Hippocampal formation (tissue), 2 donors: ENCODE measurements at regions not wholly inside any gene's neighbourhood (a gene's known extent, or its start where the extent isn't known, plus 50 kb on each side); places are given as distances from the start of the nearest gene placed in this dataset.

Source experiments
- DNase-seq, 2 donors: peaks; one replicate each; lab custom pipeline; 2025; lab: John Stamatoyannopoulos, UW

- DNase-seq: no peak
Observed at GRCh38 chr4:138749303-138749702, 266.3 kb upstream of the NOCT start.

DNA sequence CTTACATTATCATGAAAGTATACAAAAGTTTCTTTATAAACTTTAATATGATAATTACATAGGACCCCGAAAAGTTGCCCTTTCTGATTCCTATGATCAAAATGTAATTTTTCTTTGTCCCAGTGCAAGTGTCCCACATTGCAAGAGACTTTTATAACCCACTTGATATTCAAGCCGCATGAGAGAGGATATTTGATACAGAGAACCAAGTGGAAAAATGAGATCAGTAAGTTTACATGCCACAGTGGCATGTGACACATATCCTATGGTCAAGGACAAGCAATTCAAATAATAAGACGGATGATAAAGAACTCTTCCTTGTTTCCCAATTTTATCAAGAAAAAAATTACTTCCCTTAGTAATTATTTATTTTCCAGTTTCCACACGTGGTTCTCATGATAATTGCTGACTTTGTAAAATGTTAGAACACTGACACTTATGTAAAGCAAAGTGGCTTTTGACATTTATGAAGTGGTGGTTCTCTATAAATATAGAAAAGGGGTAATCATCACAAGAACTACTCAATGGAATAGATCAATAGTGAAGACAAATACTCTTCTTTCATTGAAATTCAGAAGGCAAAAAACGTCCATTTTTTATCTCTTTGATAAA is 273.7 kb upstream of the NOCT start:
- DNase-seq: no peak

DNA sequence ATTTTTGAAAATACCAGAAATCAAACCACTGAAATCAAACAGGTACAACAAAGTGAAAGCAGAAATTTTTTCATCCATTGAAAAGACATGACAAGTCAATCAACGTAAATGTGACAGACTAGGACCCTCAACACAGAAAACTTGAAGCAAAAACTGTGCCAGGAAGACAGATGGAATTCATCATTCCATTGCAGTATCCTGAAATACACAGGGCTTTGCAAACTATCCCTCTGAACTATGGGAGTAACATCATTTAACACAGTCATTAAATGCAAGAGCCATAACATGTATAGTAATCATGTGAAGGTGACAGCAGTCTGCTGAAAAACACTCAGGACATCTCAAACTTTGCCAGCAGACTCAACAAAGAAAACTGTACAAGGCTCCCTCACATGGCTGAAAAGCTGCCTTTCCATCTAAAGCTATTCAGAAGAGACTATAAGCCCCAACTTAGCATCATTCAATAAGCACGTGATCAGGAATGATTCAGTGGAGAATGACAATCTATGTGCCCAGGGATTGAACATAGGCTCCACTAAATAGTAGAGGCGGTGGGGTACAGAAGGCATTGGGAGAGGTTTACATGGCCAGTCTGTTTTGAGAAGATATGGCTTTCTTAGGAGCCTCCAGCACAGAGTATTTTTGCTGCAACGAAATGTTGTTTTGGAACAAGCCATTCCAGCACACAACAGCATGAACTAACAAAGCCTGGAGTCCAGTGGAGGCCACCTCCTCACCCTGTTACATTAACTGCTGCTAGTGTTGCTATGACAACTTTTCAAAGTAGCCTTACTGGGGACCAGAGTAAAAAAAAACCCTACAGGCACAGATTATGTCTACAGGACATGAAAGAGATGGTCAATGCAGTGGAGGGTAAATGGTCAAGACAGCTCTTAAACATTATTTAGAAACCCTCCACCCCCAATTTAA is 274.5 kb upstream of the NOCT start:
- DNase-seq: no peak

DNA sequence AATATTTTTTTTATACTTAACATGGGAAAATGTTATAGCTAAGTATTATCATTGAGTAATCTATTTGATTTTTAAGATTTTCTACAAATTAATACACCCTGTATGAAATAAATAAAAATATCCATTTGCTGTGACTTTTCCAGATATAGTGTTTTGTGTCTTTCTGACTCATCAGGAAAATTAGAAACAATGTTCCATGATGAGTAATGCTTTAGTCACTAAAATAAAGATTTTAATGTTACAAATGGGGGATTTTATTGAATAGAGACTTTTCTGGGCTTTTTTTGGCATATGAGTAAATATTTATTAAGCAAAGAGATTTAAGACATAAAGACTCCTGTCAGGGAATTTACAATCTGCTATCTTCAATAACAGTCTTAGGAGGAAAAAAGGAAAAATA is 279.2 kb upstream of the NOCT start:
- DNase-seq: no peak

DNA sequence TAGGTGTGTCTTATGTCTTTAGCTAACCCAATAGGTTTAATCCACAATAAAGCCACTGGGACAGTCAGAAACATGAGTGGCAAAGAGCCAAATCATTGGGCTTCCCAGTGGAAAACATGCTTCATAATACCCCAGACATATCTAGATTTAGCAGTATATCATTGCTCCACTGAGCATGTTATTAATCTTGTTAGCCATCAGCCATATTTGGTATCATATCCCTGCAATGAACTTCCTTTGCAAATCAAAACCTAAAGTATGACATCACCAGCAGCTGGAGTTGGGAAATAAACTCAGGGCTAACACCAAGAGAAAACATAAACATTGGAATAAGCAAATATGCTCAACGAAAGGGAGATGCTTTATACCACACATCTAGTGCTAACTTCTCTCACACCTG is 280.8 kb upstream of the NOCT start:
- no peak for DNase-seq

GRCh38 chr4:138728566-138728965 is 287.0 kb upstream of the NOCT start:
- no peak for DNase-seq

DNA sequence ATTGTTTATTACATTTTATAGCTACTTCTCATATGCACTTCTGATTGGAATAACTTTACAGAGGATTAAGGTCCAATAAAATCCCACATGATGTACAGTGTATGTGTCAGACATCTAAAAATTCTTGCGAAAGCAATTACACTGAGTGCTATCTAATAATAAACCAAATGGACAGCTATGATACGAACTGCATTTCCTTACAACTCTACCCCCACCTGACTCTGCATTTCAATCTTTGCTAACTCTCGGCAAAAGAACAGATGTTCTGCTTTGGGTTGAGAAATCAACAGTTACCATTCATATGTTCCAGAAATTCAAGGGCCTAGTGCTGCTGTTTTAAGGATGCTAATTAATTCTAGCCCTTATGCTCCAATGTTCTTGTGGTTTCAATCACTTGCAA is 287.9 kb upstream of the NOCT start:
- DNase-seq: no peak

DNA sequence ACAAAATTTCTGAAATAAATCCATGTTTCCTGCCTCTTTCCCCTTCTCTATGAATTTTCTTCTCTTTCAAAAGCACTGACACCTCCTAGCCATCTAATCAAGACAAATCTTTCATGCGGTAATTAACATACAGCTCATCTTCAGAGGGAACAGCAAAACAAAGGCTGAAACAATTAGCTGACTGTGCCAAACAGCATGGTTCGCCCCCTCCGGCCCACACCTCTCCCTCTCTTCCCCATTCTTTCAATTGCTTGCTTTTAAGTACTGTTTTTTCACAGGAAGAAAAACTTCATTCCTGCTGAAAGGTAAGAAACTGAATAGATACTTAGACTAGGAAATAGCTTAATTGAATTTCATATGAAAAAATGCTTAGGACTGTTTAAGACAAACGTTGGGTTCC is 291.1 kb upstream of the NOCT start:
- DNase-seq: no peak

- DNase-seq: no peak
Observed at GRCh38 chr4:138716559-138717335, 298.8 kb upstream of the NOCT start.

DNA sequence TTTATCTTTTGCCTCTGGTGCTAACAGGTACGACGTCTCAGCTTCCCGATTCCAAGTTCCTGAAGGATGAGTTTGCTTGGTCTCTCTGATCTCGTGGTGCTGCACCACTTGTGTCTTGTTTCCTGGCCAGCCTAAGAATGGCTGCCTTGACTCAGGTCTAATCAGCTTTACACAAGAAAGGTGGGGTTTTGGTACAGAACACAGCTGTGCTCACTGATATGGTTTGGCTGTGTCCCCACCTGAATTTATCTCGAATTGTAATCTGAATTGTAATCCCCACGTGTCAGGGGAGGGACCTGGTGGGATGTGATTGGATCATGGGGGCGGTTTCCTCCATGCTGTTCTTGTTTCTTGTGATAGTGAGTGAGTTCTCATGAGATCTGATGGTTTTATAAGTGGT is 305.3 kb upstream of the NOCT start:
- DNase-seq: no peak

GRCh38 chr4:138709859-138710258 is 305.7 kb upstream of the NOCT start:
- no peak for DNase-seq

- no peak for DNase-seq
Observed at GRCh38 chr4:138707746-138708677, 307.6 kb upstream of the NOCT start.

DNA sequence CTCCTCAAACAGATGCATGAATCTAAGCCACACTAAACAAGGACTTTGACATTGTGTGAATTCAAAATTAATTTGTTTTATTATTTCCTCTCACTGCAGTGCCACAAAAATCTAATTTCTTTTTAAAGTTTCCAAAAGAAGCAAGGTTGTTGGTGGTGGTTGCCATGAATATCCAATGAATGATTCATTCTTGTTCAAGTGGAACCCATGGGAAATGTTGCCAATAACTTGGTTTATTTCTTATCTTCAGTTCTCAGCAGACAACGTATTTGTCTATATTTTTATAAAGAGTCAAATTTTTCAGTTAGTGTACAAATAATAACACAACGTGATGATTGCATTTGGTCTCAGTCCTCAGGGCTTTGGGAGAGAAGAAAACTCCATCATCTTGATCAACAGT is 309.4 kb upstream of the NOCT start:
- DNase-seq: no peak

GRCh38 chr4:138702190-138702824 is 313.3 kb upstream of the NOCT start:
- no peak for DNase-seq

DNA sequence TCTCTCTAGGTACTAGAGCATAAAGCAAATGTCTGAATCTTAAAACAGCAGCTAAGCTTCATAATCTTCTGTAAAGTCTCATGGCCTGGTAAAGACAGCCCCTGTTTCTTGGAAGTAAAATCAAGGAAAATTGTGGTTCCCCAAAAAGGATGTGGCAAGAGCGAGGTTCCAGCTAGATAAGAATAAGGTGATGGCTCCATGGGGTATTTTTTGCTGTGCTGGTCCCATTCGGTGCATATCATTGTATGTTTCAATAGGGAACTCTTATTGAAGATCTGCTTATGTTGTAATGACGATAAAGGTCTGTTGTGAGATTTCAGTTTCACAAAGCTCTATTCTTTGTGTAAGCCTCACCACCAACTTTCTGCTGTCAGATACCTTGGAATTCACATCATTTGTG is 316.9 kb upstream of the NOCT start:
- no peak for DNase-seq

GRCh38 chr4:138697851-138698250 is 317.7 kb upstream of the NOCT start:
- no peak for DNase-seq

- no peak for DNase-seq
Observed at GRCh38 chr4:138696771-138697170, 318.8 kb upstream of the NOCT start.

DNA sequence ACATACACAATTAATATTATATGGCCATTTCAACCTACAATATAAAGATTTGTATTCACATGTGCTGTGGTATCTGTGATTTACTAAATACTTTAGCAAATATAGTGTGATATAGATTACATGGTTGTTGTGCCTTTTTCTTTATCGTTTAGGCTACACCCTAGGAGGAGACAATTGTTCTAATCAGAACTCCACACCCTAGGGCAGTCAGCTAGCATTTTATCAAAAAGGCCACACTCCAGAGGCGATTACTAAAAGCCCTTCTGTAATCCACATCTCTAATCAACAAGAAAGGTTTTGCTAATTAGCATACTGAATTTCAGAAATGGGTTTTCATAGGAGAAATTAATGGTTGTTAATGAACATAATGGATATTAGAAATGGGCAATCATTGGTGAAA is 319.5 kb upstream of the NOCT start:
- DNase-seq: no peak

DNA sequence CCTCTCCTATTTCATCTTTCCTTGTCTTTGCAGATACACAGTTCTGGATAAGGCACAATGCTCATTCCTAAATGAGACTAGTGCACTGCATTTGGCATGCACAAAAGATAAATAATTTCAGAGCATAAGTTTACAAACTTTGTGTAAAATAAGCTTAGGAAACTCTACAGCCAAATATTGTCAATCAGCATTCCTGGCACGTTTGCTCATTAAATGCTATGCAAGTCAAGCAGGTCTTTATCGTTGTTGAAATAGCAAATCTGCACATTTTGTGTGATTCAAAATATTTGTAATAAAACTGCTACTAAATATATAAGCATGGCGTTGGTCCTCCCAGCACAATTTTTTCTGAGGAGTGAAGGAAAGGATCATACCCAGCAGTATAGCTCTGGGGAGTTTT is 322.1 kb upstream of the NOCT start:
- DNase-seq: no peak

- no peak for DNase-seq
Observed at GRCh38 chr4:138692411-138692810, 323.2 kb upstream of the NOCT start.

GRCh38 chr4:138689593-138689992 is 326.0 kb upstream of the NOCT start:
- no peak for DNase-seq
